NCI-H460 (cell line): ENCODE measurements at regions not wholly inside any gene's neighbourhood (a gene's known extent, or its start where the extent isn't known, plus 50 kb on each side); places are given as distances from the start of the nearest gene placed in this dataset.
A peak's percentile ranks its signal among the peaks of the same experiment; 100 is the strongest.

Experiments used
- DNase-seq: peaks from one replicate; pipeline ENCODE4 v3.0.0-alpha.2; 2016; ENCODE audit warnings: low read depth; ENCODE audit errors: extremely low read depth

DNA sequence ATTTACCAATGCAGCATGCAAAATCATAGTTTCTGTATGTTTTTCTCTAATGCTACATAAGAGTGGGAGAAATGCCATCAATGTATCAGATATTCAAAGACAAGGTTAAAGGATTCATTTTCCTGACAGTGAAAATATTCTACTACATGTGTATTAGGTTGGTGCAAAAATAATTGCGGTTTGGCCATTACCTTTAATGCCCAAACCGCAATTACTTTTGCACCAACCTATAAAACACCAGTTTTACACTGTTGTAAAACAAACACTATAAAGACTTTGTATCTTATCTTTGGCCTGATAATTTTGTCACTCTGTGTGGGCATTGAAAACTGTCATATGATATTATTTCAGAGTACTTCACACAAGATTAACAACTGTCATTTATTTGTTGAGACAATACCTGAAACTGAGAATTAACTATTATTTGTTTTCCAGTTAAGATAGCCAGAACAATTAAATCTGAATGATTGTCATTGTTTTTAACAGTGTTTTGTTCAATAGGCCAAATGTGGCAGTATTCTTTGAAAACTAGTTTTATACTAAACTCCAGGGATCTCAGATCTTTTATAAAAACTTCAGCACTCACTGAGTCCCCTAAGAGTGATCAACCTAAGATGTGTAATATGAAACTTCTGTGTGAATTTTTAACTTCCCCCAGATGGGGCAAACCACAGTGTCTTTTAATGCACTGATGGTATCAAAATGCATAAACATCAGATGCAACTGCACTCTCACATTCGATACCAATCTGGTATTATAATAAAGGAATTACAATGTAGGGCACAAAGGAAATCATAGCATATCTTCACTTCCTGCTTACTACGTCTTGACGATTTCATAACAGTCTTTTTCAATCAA, 53.8 kb upstream of the FBN2 start:
- DNase-seq, result no peak

DNA sequence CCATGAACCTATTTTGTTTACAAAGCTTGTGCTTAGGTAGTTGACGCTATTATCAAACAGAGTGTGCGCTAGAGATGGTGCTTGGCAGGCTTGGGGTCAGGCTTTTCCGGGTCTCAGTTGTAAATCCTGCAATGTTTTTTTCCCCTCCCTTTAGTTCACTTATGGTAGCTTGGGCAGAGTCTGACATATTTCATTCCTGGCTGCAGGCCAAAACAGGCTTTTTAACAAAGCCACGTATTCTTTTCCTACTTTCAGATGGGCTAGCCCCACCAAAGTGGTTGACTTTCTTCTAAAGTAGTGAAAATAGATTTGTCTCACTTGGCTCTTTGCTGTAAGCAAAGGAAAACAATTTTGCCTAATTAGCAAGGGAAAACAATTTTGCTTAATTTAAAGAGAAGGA, 58.0 kb upstream of the FBN2 start:
- DNase-seq, result no peak

DNA sequence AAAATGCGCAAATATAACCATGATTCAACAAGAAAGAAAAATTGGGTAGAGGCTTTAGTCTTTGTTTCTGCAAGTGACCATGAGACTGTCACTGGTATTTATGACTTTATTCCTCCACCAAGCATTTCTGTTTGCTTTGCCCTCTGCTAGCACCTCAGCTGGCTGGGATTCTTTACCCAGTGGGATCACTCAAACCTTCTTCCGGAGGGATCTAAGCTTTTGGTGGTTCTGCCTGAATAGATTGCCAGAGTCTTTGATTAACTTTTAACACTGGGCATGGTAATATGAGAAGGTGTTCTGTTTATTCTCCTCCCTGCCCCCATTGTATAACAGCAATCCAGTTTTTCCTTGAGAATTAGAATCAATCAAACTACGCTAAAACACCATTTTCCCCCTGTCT, 59.1 kb upstream of the FBN2 start:
- no peak for DNase-seq

DNA sequence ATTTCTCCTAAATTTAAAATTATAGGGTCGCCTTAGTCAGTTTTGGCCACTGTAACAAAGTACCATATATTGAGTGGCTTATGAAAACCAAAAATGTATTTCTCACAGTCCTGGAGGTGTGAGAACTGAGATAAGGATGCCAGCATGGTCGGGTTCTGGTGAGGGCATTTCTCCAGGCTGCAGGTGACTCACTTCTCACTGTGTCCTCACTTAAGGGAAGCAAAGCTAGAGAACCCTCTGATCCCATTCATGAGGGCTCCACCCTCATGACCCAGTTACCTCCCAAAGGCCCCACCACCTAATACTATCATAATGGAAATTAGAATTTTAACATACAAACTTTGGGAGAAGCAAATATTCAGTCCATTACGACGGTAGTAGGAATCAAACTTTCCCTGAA, 75.1 kb upstream of the FBN2 start:
- DNase-seq, result no peak

DNA sequence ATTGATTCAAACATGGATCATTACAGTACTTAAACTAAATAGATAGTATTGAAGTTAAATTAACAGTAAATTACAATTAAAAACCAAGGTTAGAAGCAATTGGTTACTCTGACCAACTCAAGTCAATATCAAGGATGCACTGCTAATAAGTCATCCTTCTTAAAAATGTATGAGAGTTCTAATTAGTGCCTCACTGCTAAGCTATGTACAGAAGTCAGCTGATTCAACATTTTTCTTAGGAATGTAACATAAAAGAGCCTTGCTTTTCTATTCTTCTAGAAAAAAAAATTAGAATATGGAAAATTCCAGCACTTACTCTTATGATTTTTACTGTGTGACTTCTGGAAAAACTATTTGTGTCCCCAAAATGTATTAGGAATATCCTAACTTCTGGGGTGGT, 75.7 kb upstream of the FBN2 start:
- DNase-seq, result no peak

DNA sequence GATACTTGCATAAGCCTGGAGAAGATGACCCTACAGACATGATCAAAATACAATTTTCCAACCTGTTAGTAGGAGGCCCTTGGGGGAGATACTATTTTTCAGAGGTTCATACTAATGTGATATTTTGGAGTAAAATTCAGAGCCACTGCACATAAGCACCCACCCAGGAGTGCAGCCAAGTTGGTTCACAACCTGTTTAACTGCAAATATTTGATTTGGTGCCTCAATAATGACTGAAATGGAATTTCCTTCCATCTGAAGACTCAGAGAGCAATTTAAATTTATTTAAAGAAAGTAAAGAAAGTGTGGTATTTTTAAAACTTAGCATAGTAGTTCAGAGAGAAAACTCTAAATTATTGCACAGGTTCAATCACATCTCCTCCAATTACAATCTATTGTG, 77.5 kb upstream of the FBN2 start:
- DNase-seq, result no peak

DNA sequence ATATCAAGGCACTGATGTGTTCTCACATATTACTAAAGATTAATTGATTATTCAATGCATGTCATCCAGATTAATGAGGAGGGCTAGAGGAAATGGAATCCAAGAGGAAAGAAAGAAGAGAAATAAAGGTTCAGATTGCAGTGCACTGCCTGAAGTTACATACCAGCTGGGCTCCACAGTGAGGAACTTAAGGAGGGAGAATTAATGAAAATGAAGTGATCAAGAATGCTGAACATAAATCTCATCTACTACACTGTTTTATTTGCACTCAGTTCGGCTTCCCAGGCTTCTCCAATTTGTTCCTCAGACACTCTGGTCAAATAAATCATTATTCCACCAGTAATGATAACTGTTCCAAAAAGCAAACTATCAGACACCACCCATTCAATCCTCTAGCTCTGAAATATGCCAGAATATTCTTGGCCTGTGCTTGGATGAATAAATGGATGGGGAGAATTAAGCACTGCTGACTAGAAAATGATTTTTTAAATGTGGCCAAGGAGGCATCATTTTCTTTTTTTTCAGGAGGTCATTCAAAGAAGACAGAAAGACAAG, 88.6 kb upstream of the FBN2 start:
- no peak for DNase-seq

DNA sequence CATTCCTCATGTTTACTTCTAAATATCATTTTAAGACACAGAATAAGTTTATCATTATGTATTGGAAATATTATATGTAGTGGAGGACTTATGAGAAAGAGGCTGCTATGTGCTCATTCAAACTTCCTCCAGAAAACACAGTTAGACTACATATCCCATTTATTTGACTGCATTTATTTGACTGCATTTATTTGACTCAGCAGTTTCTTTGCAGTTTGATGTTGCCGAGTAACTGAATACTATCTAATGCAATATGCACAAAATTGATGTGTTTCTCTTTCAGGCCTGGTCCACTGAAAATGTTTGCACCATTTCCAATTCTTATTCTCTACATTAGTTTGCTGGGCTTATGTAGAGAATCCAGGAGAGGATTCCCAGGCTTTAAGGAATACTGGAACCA, 89.9 kb upstream of the FBN2 start:
- no peak for DNase-seq

DNA sequence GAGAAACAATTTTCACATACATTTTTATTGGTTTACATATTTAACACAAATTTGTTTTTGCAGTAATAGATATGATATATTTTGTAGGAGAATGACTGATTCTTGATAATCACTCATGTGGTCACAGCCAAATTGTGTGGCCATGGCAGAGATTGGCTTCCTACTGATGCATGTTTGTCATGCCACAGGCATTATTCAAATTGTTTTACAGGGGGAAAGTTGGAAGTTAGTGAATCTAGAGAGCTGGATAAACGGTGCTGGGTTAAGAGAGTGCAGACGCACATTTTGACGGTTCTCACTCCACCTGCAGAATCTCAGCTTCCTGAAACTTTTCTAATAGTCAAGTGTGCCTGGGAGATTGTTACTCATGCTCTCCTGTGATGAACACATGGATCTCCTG, 91.1 kb upstream of the FBN2 start:
- DNase-seq, result no peak

DNA sequence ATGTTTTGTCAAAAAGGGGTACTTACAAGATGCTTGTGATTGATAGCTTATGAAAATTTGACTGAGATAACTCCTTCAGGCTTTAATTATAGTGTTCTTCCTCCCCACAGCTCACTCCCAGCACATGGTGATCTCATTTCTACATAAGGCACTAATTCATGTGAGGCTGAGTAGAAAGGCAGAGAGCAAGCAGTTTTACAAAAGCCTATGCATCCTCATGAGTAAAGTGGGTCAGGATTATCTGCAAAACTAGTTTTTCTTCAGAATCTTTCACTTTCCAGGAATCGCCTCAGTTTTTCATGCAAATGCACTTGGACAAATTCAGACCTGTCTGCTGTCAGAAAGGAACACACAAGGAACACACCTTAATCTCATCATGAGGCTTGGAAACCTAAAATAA, 92.1 kb upstream of the FBN2 start:
- no peak for DNase-seq

DNA sequence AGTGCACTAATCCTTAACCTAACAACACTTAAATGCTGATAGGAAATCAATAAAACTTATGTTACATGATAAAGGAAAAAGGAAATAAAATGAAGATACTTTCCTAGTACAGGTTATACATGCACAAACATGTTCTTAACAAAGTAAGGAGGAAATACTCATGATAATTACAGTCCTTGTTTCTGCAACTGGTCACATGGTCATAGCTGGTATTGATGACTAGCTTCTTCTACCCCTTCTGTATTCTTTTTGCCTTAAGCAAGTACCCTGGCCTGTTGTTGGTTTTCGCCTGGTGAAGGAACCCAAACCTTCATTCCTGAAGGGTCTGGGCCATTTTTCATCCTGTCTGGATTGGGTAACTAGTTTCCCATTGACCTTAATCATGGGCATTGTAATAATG, 93.7 kb upstream of the FBN2 start:
- no peak for DNase-seq

DNA sequence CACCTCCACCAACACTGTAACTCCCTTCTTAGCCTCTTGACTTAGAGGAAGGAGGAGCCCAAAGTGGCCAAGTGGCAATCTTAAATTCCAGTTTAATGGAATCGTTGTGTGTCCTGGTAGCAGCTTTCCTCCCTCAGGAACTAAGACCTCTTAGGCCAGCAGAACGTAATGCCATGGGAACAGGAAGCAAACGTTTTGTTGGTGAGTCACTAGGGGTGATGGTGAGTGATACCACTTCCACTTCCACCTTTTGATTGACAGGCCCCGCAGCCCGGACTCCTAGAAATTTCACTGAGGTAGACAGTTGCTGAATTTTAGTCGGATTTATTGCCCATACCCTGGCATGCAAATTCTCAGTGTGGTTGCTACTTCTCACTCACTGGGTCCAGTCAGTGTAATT, 94.2 kb upstream of the FBN2 start:
- DNase-seq, result no peak

DNA sequence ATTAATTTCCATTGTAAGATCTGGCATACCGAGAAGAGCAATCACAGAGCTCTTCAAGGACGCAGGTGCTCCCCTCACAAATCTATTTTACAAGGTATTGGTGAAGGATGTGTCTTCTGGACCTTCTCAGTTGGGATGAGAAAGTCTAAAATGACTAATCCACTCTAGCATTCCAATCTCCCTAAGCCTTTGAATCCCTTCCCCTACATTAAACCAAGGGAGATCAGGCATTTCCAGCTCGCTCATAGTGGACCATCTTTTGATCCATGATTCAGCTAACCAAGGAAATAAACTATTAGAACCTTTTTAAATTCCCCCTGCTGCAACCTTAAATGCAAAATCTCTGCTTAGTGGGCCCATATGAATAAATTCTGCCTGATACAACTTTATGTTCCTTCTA, 95.9 kb upstream of the FBN2 start:
- no peak for DNase-seq

DNA sequence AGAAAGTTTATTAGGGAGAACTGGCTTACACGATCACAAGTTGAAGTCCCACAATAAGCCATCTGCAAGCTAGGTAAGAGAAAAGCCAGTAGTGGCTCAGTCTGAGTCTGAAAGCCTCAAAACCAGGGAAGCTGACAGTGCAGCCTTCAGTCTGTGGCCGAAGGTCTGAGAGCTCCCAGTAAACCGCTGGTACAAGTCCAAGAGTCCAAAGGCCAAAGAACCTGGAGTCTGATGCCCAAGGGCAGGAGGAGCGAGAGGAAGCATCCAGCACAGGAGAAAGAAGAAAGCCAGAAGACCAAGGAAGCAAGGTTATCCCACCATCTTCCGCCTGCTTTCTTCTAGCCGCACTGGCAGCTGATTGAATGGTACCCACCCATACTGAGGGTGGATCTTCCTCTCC, 97.3 kb upstream of the FBN2 start:
- DNase-seq, result no peak

DNA sequence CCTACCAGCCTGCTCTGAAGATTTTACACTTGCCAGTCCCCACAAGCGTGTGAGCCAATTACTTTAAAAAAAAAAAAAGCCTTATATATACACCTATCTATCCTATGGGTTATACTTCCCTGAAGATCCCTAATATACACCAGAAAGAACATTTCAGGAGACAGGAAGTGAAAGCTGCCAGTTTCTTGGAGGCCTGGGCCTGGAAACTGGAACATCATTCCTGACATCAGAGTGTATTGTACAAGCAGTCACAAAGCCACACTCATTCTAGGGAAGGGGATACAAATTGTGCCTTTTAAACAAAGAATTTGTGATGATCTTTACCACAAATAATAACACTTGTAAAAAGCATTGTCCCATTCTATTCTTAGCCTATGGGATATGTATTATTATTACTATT, 98.3 kb upstream of the FBN2 start:
- no peak for DNase-seq

DNA sequence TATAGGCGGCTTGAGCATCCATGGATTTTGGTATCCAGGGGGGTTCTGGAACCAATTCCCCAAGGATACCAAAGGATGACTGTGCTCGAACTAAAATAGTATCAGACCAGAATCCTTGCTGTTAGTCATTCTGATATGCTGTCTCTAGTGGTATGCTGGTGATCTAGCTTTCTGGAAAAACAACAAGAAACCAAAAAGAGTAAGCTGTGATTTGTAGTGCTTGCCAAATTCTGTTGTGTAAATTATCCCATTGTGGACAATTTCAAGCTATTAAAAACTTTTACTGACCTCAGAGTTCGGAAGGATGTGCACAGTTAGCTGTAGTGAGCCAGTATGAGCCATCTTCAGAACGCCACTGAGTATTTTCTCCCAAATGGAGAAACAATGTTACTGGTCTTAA, 99.0 kb upstream of the FBN2 start:
- DNase-seq, result no peak

DNA sequence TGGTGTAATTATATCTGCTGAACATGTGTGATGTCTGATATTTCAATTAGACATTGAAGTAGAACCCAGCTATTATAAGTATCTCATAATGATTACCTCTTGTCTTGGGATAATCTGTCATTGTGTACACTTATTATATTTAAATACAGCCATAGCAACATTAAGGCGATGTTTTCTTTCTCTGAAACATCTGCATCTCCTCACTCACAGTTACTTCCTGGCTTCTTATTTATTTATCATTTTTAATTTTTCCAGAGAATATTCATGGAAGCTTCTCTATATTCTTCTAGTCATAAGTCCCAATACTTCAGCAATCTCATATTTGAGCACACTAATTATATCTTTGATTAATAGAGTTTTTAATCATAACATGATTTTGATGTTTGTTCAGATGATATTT, 103.8 kb upstream of the FBN2 start:
- DNase-seq, result no peak

DNA sequence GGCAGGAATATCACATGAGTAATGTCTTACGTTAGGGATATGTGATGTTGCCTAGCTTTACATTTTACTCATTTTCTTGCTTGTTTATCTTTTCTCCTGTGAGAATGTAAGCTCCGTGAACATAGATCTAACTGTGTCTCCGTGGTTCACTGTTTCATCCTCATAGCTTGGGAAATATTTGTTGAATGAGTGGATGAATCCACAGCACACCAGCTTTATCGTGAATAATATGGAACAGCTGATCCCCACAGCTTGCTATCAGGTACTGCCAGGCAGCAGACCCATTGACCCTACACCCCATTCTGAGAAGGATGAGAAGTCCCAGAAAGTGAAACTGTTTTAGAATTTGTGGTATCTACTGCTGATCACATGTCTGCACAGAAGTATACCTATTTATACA, 106.8 kb upstream of the FBN2 start:
- no peak for DNase-seq

DNA sequence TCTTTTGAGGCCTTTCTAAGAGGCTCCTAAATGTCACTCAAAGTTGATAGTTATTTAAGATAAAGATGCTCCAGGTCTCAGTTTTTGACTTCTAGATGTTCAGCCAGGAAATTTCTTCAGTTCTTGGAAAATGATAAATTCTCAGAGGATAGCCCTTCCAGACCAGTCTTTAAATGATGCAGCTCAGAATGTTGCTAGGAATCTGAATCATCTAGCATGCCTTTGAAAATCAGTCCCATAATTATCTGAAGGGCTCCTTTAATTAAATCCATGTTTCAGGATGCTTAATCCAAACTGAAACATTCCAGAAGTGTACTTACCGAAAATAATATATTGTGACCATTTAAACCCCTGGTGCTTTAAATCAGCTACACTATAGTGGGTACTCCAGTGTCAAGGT, 107.5 kb upstream of the FBN2 start:
- no peak for DNase-seq

DNA sequence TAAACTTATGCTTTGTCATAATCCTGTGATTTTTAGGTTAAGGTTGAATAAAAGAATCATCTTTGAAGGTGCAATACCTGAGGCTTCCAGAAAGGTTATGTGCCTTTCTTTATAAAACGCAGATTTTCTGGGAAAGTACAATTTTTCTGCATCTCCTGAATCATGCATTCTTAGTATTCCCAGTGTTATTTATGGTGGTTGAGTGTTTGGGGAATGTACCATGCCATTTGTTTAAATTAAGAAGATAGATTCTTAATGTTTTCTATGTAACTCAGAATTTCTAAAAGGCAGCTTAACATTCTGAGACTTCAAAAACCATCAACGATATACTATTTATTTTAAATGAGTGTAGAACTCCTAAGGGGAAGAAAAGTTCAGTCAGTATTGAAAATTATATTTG, 108.1 kb upstream of the FBN2 start:
- no peak for DNase-seq

DNA sequence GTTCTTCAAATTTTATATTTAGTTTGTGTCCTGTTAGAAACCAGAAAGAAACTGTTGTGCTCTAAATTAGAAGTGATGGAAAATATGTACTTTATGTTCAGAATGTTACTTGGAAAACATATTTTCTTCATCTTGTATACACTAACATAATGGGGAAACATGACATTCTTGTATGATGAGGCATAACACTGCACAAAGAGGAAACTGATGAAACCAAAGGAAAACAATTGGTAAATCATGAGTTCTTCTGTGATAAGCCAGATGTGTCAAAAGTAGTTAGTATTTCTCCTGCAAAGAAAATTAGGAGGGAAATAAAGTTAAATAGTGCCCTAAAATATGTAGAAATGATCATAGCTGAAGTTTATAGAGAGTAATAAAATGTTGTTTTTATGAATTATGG, 111.1 kb upstream of the FBN2 start:
- DNase-seq, result peak; percentile 13

DNA sequence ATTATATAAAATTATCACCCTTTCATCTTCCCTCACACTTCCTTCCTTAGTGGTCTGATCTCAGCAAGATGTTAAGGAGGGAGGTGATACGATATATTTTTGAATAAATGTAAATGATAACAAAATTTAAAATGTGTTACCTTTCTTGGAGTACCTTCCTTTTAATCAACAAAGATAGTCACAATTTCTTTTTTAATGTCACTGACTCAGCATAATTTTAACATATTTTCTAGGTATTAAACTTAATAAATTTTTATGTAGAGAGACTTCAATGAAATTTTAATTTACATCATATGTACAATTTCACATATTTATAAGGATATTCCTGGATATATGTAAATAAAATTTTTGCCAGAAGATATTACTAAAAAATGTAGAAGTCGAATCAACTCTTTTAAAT, 125.0 kb upstream of the FBN2 start:
- no peak for DNase-seq
